SKM-1 treated with dmso at 0.1 percent for 144 hours (cell line): ENCODE measurements at regions not wholly inside any gene's neighbourhood (a gene's known extent, or its start where the extent isn't known, plus 50 kb on each side); places are given as distances from the start of the nearest gene placed in this dataset.

Experiments used
- DNase-seq: peaks from one replicate; lab custom pipeline; 2025; ENCODE audit not compliant: unreplicated experiment; lab: John Stamatoyannopoulos, UW

DNA sequence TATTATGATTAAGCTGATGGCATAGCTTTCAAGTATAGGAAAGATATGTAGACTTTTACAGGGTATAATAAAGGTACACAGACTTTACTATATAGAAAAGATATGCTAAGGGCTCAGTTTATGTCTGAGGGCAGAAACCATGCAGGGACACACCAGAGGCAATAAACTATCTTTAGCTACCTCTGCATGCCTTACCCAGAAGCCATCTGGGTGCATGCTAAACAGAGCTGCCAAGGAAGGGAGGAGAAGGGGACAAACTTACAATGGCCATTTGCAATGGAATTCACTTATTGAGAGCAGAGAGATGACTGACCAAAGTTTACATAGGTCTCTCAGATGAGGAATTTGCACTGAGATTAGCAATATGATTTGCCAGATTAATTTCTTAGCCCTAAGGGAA is 143.1 kb upstream of the NR4A3 start:
- no peak for DNase-seq

- DNase-seq, result no peak
Observed at GRCh38 chr9:99680191-99680590, 141.5 kb upstream of the NR4A3 start.

DNA sequence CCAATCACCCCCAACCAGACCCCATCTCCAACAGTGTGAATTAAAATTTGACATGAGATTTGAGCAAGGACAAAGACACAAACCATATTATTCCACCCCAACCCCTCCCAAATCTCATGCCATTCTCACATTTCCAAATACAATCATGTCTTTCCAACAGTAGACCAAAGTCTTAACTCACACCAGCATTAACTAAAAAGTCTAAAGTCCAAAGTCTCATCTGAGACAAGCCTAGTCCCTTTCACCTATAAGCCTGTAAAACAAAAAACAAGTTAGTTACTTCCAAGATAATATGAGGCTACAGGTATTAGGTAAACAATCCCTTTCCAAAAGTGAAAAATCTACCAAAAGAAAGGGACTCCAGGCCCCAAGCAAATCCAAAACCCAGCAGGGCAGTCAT is 140.6 kb upstream of the NR4A3 start:
- no peak for DNase-seq

GRCh38 chr9:99682378-99682777 is 139.3 kb upstream of the NR4A3 start:
- DNase-seq, result no peak

DNA sequence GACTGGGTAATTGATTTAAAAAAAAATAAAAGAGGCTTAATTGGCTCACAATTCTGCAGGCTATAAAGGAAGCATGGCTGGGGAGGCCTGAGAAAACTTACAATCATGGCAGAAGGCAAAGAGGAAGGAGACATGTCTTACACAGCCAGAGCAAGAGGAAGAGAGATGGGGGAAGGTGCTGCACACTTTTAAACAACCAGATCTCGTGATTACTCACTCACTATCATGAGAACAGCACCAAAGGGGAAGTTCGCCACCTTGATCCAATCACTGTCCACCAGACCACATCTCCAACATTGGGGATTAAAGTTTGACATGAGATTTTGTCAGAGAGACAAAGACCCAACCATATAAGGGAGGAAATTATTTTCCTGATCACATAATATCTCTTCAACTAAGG is 138.8 kb upstream of the NR4A3 start:
- no peak for DNase-seq

- no peak for DNase-seq
Observed at GRCh38 chr9:99690573-99690972, 131.1 kb upstream of the NR4A3 start.

DNA sequence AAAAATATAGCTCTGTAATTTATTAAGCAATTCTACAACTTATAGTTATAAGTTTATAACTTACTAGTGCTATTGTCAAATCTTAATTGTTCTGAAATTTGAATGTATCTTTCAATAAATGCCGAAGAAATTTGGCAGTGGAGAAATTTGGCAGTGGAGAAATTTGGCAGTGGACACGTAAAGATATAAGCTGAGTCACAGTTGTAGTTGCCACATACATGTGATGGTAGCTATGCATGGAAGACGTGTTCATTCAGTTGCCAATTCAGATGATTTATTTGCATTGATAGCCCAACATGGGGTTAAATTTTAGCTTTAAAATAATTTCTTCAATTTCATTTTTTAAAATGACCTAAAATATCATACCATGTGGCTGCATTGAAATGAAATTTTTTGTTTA is 127.8 kb upstream of the NR4A3 start:
- DNase-seq, result no peak

GRCh38 chr9:99694393-99694792 is 127.3 kb upstream of the NR4A3 start:
- no peak for DNase-seq

- DNase-seq, result no peak
Observed at GRCh38 chr9:99699396-99699795, 122.3 kb upstream of the NR4A3 start.

DNA sequence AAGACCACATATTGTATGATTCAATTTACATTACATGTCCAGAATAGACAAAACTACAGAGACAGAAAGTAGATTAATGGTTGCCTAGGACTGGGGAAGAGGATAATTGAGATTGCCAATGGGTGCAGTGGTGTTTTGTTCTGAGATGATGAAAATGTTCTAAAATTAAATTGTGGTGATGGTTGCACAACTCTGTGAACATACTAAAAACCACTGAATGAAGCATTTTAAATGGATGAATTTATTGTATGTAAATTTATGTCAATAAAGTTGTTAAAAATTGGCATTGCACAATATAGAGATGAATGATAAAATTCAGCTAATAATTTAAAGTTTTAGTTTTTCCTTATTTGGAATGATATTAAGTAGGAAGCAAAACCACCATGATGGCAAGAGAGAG is 109.5 kb upstream of the NR4A3 start:
- no peak for DNase-seq

DNA sequence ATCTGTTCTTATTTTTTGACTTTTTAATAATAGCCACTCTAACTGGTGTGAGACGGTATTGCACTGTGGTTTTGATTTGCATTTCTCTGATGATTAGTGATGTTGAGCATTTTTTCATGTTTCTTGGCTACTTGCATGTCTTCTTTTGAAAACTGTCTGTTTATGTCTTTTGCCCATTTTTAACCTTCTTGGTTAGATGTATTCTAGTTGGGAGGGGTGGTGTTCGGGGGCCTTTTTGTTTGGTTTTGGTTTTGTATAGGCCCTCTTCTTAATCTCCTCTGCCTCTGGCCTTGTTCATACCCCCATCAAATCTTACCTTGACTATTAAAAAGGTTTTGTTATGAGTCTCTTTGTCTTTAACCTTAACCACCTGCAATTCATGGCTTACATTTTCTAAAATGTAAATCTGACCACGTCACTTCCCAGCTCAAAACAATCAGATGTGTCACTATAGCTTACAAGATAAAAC is 107.8 kb upstream of the NR4A3 start:
- DNase-seq, result no peak

- DNase-seq, result no peak
Observed at GRCh38 chr9:99718631-99719030, 103.1 kb upstream of the NR4A3 start.

DNA sequence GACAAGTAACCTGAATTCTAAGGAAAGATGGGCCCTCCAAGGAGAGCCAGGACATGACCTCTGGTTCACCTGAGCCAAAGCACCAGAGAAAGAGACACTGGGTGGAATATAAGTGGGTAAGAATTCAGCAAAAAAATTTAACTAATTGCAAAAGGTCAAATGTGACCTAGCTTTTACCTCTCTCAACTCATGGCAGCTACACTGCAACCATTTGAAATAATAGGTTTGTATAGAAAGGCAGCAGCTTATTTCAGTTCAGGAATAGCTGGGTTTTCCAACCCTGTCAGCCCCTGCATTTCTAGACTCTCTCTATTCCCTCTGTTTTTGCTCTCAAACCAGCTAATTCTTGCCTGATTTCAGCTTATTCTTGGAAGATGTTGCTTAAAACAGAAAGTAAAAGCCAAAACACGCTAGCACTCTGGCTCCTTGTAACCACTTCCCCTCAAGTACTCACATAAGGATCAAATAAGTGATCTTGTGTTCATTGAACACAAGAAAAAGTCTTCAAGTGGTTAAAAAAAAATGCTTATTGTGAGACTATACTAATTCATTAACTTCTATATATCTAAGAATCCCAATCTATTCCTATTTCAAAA is 101.1 kb upstream of the NR4A3 start:
- DNase-seq, result no peak

DNA sequence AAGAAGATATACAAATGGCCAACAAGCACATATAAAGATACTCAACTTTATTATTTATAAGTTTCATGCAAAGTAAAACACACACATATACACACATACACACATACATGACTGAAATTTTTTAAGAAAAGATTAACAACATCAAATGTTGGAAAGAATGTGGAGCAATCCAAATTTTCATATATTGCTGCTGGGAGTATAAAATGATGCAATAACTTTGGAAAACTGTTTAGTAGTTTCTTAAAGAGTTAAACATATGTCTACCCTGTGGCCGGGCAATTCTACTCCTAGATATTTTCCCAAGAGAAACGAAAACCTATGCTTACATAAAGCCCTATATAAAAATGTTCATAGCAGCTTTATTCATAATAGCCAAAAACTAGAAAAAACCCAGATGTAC is 99.8 kb upstream of the NR4A3 start:
- DNase-seq, result no peak

GRCh38 chr9:99722877-99723276 is 98.8 kb upstream of the NR4A3 start:
- DNase-seq, result no peak

GRCh38 chr9:99724640-99725039 is 97.0 kb upstream of the NR4A3 start:
- no peak for DNase-seq

DNA sequence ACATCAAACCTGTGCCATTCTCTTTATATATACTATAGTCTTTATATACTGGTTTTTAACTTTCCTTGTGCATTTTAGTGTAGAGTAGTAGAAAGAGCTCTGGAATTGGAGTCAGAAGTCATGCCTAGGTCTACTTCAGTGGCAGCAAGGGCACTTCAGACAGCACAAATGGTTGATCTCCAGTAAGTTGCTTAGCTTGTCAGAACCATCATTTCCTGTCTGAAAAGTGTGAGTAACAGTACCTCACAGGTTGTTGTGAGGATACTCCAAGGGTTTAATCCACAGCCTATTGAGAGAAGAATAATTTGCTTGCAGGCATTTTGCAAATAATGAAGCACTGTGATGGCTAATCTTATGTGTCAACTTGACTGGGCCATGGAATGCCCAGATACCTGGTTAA is 95.8 kb upstream of the NR4A3 start:
- DNase-seq, result no peak

DNA sequence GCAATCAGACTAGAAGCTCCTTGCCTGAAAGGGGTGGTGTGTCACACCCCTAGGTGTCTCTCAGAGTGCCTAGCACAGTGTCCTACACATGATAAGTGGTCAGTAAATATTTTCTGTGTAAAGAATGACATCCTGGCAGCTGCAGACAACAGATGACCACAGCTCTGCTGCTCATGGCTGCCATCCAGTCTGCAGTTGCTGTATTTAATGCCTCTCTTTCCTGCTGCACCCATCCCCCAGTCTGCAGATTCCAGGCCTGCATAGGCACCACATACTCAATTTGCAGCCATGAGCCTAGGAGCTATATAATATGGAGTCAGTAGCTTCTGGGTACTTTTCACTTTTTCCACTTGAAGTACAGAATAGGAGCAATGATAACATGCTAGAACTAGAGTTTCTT is 94.9 kb upstream of the NR4A3 start:
- DNase-seq, result no peak

DNA sequence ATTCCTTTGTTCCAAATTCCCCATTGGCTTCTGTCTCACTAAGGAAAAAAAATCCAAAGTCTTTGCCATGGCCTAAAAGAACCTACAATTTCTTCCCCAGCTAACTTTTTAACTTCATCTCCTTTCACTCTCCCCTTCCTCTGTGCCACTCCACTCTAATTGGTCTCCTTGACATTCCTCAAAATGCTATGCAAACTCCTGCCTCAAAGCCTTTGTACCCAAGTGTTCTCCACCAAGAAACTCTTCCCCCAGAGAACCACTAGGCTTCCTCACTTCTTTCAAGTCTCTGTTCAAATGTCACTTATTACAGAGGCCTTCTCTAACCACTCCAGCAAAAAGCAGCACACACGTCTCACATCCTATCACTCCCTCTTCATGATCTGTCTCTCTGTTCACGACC is 91.6 kb upstream of the NR4A3 start:
- no peak for DNase-seq

DNA sequence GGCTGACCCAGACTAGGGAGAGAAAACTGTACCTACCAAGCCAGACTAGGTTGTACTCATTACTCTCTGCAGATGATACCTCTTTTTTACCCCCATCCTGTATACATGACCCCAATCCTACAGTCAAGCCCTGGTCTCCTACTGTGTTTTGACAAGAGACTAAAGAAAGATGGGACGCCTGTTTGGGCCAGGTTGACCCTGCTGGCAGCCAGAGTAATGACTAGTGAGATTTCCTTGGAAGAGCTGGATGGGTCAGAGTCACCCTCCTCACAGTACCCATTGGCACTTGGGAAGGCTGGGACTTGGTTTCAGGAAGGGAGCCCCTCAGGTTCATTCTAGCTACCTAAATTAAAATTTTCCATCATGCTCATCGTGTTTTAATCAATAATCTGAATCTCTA is 89.7 kb upstream of the NR4A3 start:
- DNase-seq, result no peak

DNA sequence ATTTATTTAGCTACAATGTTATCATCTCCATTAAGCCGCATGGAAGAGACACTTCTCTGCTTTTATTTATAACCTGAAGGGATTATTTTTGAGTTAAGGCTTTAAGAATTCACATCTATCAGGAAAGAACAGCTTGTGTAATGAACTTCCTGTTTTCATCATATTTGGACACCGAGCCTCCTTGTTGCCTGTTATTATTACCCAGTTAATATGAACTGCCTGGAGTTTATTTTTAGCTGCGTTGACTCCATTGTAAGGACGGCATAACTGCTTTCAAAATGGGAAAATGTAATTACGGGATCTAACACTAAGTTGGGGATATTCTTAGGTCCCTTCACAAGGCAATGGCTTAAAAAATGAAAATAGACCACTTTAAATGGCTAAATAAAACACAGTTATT is 89.0 kb upstream of the NR4A3 start:
- peak; percentile 1 for DNase-seq

DNA sequence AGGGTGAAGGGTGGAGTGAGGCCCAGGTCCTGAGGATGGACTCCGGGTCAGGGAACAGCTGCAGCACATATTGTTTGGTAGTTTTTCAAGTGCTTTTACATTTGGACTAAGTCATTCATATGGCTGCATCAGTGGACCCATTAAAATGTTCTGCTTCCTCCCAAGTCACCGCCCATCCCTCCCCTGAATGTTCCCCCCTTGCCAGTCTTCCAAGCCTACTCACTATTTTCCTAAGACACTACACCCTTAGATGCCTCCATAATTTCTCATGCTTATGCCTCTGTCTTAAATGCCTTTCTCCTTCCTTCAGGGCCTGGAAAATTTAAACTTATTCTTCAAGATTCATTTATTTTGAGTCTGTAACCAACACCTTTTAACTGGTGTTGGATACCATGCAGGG is 86.6 kb upstream of the NR4A3 start:
- no peak for DNase-seq

DNA sequence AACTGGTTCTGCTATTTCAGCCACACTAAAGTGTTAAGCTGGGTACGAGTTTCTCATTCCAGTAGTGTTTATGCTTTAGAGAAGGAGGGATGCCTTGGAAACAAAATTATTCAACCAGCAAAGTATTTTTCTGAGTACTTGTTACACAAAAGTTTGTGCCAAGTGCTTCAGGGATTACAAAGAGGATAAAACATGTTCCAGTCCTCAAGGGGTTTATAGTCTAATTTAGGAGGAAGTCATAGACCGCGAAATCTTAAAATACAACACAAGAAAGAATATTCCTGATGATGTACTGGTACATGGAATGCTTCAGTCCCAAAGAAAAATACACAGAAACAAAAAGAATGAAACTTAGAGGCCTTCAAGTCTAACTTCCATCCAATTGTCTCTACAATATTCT is 85.4 kb upstream of the NR4A3 start:
- no peak for DNase-seq

DNA sequence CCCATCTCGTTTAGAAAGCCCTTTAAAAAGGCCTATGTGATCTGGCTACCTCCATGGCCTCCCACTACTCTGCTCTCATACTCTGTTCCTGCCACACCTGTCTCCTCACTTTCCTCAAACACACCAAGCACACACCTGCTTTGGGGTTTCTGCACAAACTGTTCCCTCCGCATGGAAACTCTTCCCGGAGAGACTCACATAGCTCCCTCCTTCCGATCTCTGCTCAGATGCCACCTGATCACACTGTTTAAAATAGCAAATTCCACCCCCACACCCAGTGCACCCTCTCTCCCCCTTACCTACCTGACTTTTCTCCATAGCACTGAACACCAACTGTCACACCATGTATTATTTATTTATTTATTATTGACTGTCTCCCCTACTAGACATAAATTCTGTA is 84.0 kb upstream of the NR4A3 start:
- DNase-seq, result no peak
